ENCODE measurements at regions not wholly inside any gene's neighbourhood (a gene's known extent, or its start where the extent isn't known, plus 50 kb on each side); places are given as distances from the start of the nearest gene placed in this dataset.
"Not testable (repeated sequence)": the region's sequence is repeated elsewhere in the genome, so short reads cannot be mapped to it uniquely, and the experiment has no call there.

GRCh38 chr10:36778651-36779050 is 346.7 kb upstream of the ANKRD30A start:
- H3K4me3 Mint-ChIP-seq = no peak overlapping the region
- DNase-seq (ENCODE audit: low spot score in 2 of 2) (no peak), ATAC-seq (replicated peaks; ENCODE audit: extremely low read depth, poor library complexity, severe bottlenecking) (no peak)
- H3K4me1 Mint-ChIP-seq = no peaks in the 10 kb centered on the region
- no peaks in the 10 kb centered on the region for H3K36me3 Mint-ChIP-seq (ENCODE audit: insufficient read depth)
- peaks cover 18% of the 10 kb centered on the region for H3K9me3 Mint-ChIP-seq
- no peak overlapping the region for H3K27ac Mint-ChIP-seq (ENCODE audit: low read depth)
- H3K27me3 Mint-ChIP-seq = no peaks in the 10 kb centered on the region

- Mint-ChIP-seq H3K36me3 (ENCODE audit: insufficient read depth) (no peaks in the 10 kb centered on the region), H3K4me3 (no peak overlapping the region), H3K27ac (ENCODE audit: low read depth) (no peak overlapping the region), H3K9me3 (peaks cover 18% of the 10 kb centered on the region), H3K27me3 (no peaks in the 10 kb centered on the region), H3K4me1 (no peaks in the 10 kb centered on the region)
- ATAC-seq (replicated peaks; ENCODE audit: extremely low read depth, poor library complexity, severe bottlenecking) = no peak
- no peak for DNase-seq (ENCODE audit: low spot score in 2 of 2)
Observed at GRCh38 chr10:36773652-36774051, 351.7 kb upstream of the ANKRD30A start.

GRCh38 chr10:36771725-36772124 is 353.7 kb upstream of the ANKRD30A start:
- Mint-ChIP-seq H3K27me3 (no peaks in the 10 kb centered on the region), H3K4me3 (no peak overlapping the region), H3K36me3 (ENCODE audit: insufficient read depth) (no peaks in the 10 kb centered on the region), H3K9me3 (peaks cover 6% of the 10 kb centered on the region), H3K4me1 (no peaks in the 10 kb centered on the region), H3K27ac (ENCODE audit: low read depth) (no peak overlapping the region)
- ATAC-seq (replicated peaks; ENCODE audit: extremely low read depth, poor library complexity, severe bottlenecking) (no peak), DNase-seq (ENCODE audit: low spot score in 2 of 2) (no peak)

- not testable (repeated sequence) for H3K27ac Mint-ChIP-seq (ENCODE audit: low read depth); DNase-seq (ENCODE audit: low spot score in 2 of 2); ATAC-seq (replicated peaks; ENCODE audit: extremely low read depth, poor library complexity, severe bottlenecking); H3K4me3 Mint-ChIP-seq; H3K27me3 Mint-ChIP-seq; H3K36me3 Mint-ChIP-seq (ENCODE audit: insufficient read depth); H3K4me1 Mint-ChIP-seq; H3K9me3 Mint-ChIP-seq
Observed at GRCh38 chr10:36769741-36770140, 355.7 kb upstream of the ANKRD30A start.

- no peaks in the 10 kb centered on the region for H3K27me3 Mint-ChIP-seq
- no peak overlapping the region for H3K27ac Mint-ChIP-seq (ENCODE audit: low read depth)
Observed at GRCh38 chr10:36766940-36767339, 358.5 kb upstream of the ANKRD30A start.

GRCh38 chr10:36766415-36766810 is 359.0 kb upstream of the ANKRD30A start:
- DNase-seq (ENCODE audit: low spot score in 2 of 2) (no peak), ATAC-seq (replicated peaks; ENCODE audit: extremely low read depth, poor library complexity, severe bottlenecking) (no peak)
- Mint-ChIP-seq H3K4me1 (no peaks in the 10 kb centered on the region), H3K9me3 (no peaks in the 10 kb centered on the region), H3K4me3 (no peak overlapping the region), H3K27ac (ENCODE audit: low read depth) (no peak overlapping the region), H3K36me3 (ENCODE audit: insufficient read depth) (no peaks in the 10 kb centered on the region), H3K27me3 (no peaks in the 10 kb centered on the region)

More at GRCh38 chr10:36766940-36767339, 358.5 kb upstream of the ANKRD30A start:
- no peaks in the 10 kb centered on the region for H3K4me1 Mint-ChIP-seq
- no peaks in the 10 kb centered on the region for H3K36me3 Mint-ChIP-seq (ENCODE audit: insufficient read depth)
- no peak overlapping the region for H3K4me3 Mint-ChIP-seq
- ATAC-seq (replicated peaks; ENCODE audit: extremely low read depth, poor library complexity, severe bottlenecking) (no peak), DNase-seq (ENCODE audit: low spot score in 2 of 2) (no peak)
- H3K9me3 Mint-ChIP-seq = no peaks in the 10 kb centered on the region

GRCh38 chr10:36765782-36766414 is 359.5 kb upstream of the ANKRD30A start:
- Mint-ChIP-seq H3K4me3 (no peak overlapping the region), H3K27ac (ENCODE audit: low read depth) (no peak overlapping the region), H3K27me3 (no peaks in the 10 kb centered on the region), H3K4me1 (no peaks in the 10 kb centered on the region), H3K9me3 (peaks cover 4% of the 10 kb centered on the region), H3K36me3 (ENCODE audit: insufficient read depth) (no peaks in the 10 kb centered on the region)
- DNase-seq (ENCODE audit: low spot score in 2 of 2) (no peak), ATAC-seq (replicated peaks; ENCODE audit: extremely low read depth, poor library complexity, severe bottlenecking) (no peak)

- H3K4me1 Mint-ChIP-seq = no peaks in the 10 kb centered on the region
- ATAC-seq (replicated peaks; ENCODE audit: extremely low read depth, poor library complexity, severe bottlenecking) (no peak), DNase-seq (ENCODE audit: low spot score in 2 of 2) (no peak)
- no peaks in the 10 kb centered on the region for H3K36me3 Mint-ChIP-seq (ENCODE audit: insufficient read depth)
- H3K27ac Mint-ChIP-seq (ENCODE audit: low read depth) = no peak overlapping the region
- H3K27me3 Mint-ChIP-seq = no peaks in the 10 kb centered on the region
- peaks cover 8% of the 10 kb centered on the region for H3K9me3 Mint-ChIP-seq
- no peak overlapping the region for H3K4me3 Mint-ChIP-seq
Observed at GRCh38 chr10:36764823-36765222, 360.6 kb upstream of the ANKRD30A start.

GRCh38 chr10:36761121-36761520 is 364.3 kb upstream of the ANKRD30A start:
- Mint-ChIP-seq H3K4me3 (no peak overlapping the region), H3K27ac (ENCODE audit: low read depth) (no peak overlapping the region), H3K36me3 (ENCODE audit: insufficient read depth) (no peaks in the 10 kb centered on the region), H3K9me3 (peaks cover 12% of the 10 kb centered on the region), H3K4me1 (no peaks in the 10 kb centered on the region), H3K27me3 (no peaks in the 10 kb centered on the region)
- ATAC-seq (replicated peaks; ENCODE audit: extremely low read depth, poor library complexity, severe bottlenecking) = no peak
- DNase-seq (ENCODE audit: low spot score in 2 of 2) = no peak

GRCh38 chr10:36759141-36759805 is 366.1 kb upstream of the ANKRD30A start:
- H3K4me1 Mint-ChIP-seq = no peaks in the 10 kb centered on the region
- no peaks in the 10 kb centered on the region for H3K36me3 Mint-ChIP-seq (ENCODE audit: insufficient read depth)
- H3K9me3 Mint-ChIP-seq = peaks cover 12% of the 10 kb centered on the region
- no peak for ATAC-seq (replicated peaks; ENCODE audit: extremely low read depth, poor library complexity, severe bottlenecking)
- no peak for DNase-seq (ENCODE audit: low spot score in 2 of 2)
- H3K27ac Mint-ChIP-seq (ENCODE audit: low read depth) = no peak overlapping the region
- H3K27me3 Mint-ChIP-seq = no peaks in the 10 kb centered on the region
- H3K4me3 Mint-ChIP-seq = no peak overlapping the region

GRCh38 chr10:36748128-36748871 is 377.1 kb upstream of the ANKRD30A start:
- H3K4me1 Mint-ChIP-seq = no peaks in the 10 kb centered on the region
- H3K27ac Mint-ChIP-seq (ENCODE audit: low read depth) = no peak overlapping the region
- DNase-seq (ENCODE audit: low spot score in 2 of 2) (no peak), ATAC-seq (replicated peaks; ENCODE audit: extremely low read depth, poor library complexity, severe bottlenecking) (no peak)
- no peak overlapping the region for H3K4me3 Mint-ChIP-seq
- no peaks in the 10 kb centered on the region for H3K36me3 Mint-ChIP-seq (ENCODE audit: insufficient read depth)
- H3K9me3 Mint-ChIP-seq = peaks cover 5% of the 10 kb centered on the region
- no peaks in the 10 kb centered on the region for H3K27me3 Mint-ChIP-seq

GRCh38 chr10:36739884-36740445 is 385.4 kb upstream of the ANKRD30A start:
- ATAC-seq (replicated peaks; ENCODE audit: extremely low read depth, poor library complexity, severe bottlenecking) (no peak), DNase-seq (ENCODE audit: low spot score in 2 of 2) (no peak)
- H3K36me3 Mint-ChIP-seq (ENCODE audit: insufficient read depth) = no peaks in the 10 kb centered on the region
- H3K27me3 Mint-ChIP-seq = no peaks in the 10 kb centered on the region
- no peaks in the 10 kb centered on the region for H3K4me1 Mint-ChIP-seq
- no peak overlapping the region for H3K27ac Mint-ChIP-seq (ENCODE audit: low read depth)
- peaks cover 7% of the 10 kb centered on the region for H3K9me3 Mint-ChIP-seq
- H3K4me3 Mint-ChIP-seq = no peak overlapping the region
